Activated naive CD4-positive, alpha-beta T cell treated with Interleukin-2 at 50 U/mL for 16 hours (primary cell): ENCODE measurements at regions not wholly inside any gene's neighbourhood (a gene's known extent, or its start where the extent isn't known, plus 50 kb on each side); places are given as distances from the start of the nearest gene placed in this dataset.

ENCODE experiments used
- DNase-seq: peaks from one replicate; pipeline ENCODE4 v3.0.0-alpha.2; 2020

GRCh38 chr6:90434094-90434493 lies 137.5 kb upstream of the BACH2 start:
- DNase-seq, result no peak

GRCh38 chr6:90432937-90433336 lies 136.3 kb upstream of the BACH2 start:
- DNase-seq, result no peak

GRCh38 chr6:90432041-90432775 lies 135.6 kb upstream of the BACH2 start:
- no peak for DNase-seq

GRCh38 chr6:90431576-90431975 lies 134.9 kb upstream of the BACH2 start:
- DNase-seq, result no peak

- DNase-seq, result no peak
Observed at GRCh38 chr6:90429713-90430112, 133.1 kb upstream of the BACH2 start.

GRCh38 chr6:90428514-90428913 lies 131.9 kb upstream of the BACH2 start:
- no peak for DNase-seq

GRCh38 chr6:90425161-90425641 lies 128.6 kb upstream of the BACH2 start:
- DNase-seq, result no peak

GRCh38 chr6:90424580-90424979 lies 127.9 kb upstream of the BACH2 start:
- DNase-seq, result no peak

GRCh38 chr6:90421666-90422065 lies 125.0 kb upstream of the BACH2 start:
- DNase-seq, result no peak

GRCh38 chr6:90420500-90420899 lies 123.9 kb upstream of the BACH2 start:
- no peak for DNase-seq

- no peak for DNase-seq
Observed at GRCh38 chr6:90417385-90417784, 120.7 kb upstream of the BACH2 start.

GRCh38 chr6:90416322-90416721 lies 119.7 kb upstream of the BACH2 start:
- DNase-seq, result no peak

- DNase-seq, result no peak
Observed at GRCh38 chr6:90415178-90415577, 118.5 kb upstream of the BACH2 start.

- DNase-seq, result no peak
Observed at GRCh38 chr6:90414352-90414751, 117.7 kb upstream of the BACH2 start.

- peak; percentile 78 for DNase-seq
Observed at GRCh38 chr6:90413867-90414266, 117.2 kb upstream of the BACH2 start.

- DNase-seq, result no peak
Observed at GRCh38 chr6:90413396-90413795, 116.8 kb upstream of the BACH2 start.

GRCh38 chr6:90412538-90413369 lies 116.1 kb upstream of the BACH2 start:
- no peak for DNase-seq

GRCh38 chr6:90411292-90411781 lies 114.7 kb upstream of the BACH2 start:
- DNase-seq, result peak; percentile 81

- DNase-seq, result no peak
Observed at GRCh38 chr6:90409700-90410099, 113.1 kb upstream of the BACH2 start.

GRCh38 chr6:90406957-90407356 lies 110.3 kb upstream of the BACH2 start:
- no peak for DNase-seq

GRCh38 chr6:90406142-90406794 lies 109.6 kb upstream of the BACH2 start:
- DNase-seq, result peak; percentile 29

- no peak for DNase-seq
Observed at GRCh38 chr6:90403489-90404381, 107.1 kb upstream of the BACH2 start.
